Breast epithelium (tissue), 4 donors: ENCODE measurements at regions not wholly inside any gene's neighbourhood (a gene's known extent, or its start where the extent isn't known, plus 50 kb on each side); places are given as distances from the start of the nearest gene placed in this dataset.

Source experiments
- DNase-seq, 2 donors: peaks; one replicate each; pipeline ENCODE4 v3.0.0-alpha.2; 2019; ENCODE audit warnings: low spot score in 2 of 2
- H3K27ac ChIP-seq, 2 donors: fragments of 200-600 bp; sonication (generic) in 1 of 2; one replicate each; pipeline ENCODE4 v1.5.1; 2016 to 2019; ENCODE audit warnings: mild to moderate bottlenecking in 1 of 2
- H3K27me3 ChIP-seq, 2 donors: fragments of 200-600 bp; sonication (generic) in 1 of 2; one replicate each; pipeline versions ENCODE4 v1.5.1 to v1.6.0; 2017 to 2019; ENCODE audit warnings: control low read depth in 1 of 2, mild to moderate bottlenecking in 1 of 2
- H3K36me3 ChIP-seq: fragments of 200-600 bp; one replicate; pipeline ENCODE4 v1.5.1; 2019
- H3K4me1 ChIP-seq, 2 donors: fragments of 200-600 bp; sonication (generic); one replicate each; pipeline ENCODE4 v1.5.1; 2016 to 2019; ENCODE audit warnings: control low read depth in 1 of 2
- H3K4me3 ChIP-seq, 3 donors: fragments of 200-600 bp; sonication (generic); 1 replicate in 2 of 3; 2 replicates in 1 of 3; pipeline ENCODE4 v1.5.1; 2016 to 2019; ENCODE audit warnings: mild to moderate bottlenecking in 3 of 3, moderate library complexity in 2 of 3
- H3K9me3 ChIP-seq, 2 donors: fragments of 200-600 bp; sonication (generic) in 1 of 2; one replicate each; pipeline ENCODE4 v1.5.1; 2016 to 2019; ENCODE audit warnings: control low read depth in 1 of 2
- POLR2A ChIP-seq: fragments of 450-650 bp; IDR thresholded peaks from one replicate; pipeline ENCODE4 v1.6.1; 2016; ENCODE audit warnings: antibody characterized with exemption, mild to moderate bottlenecking, moderate library complexity
- POLR2AphosphoS5 ChIP-seq, 3 donors: sonication (generic); formaldehyde crosslinking; IDR thresholded peaks; one replicate each; pipeline ENCODE4 v1.6.1; 2017; ENCODE audit warnings: antibody characterized with exemption in 3 of 3
- intact Hi-C: fragments of 100-400 bp; cut with DNase I; formaldehyde crosslinking; loops from one replicate; pipeline ENCODE4 v1.15.1; 2023; ENCODE audit warnings: low total_unique reads
- TF ChIP-seq, protein P1 (sequence below), 3 donors: fragments of 450-650 bp; IDR thresholded peaks; one replicate each; pipeline ENCODE4 v1.5.1; 2016 to 2017; ENCODE audit warnings: antibody characterized with exemption in 3 of 3, mild to moderate bottlenecking in 3 of 3, moderate library complexity in 3 of 3

GRCh38 chr20:51116765-51117686 is 94.1 kb upstream of the KCNG1 start:
- Histone ChIP-seq H3K27ac (no peak overlapping the region), H3K9me3 (no peaks in the 10 kb centered on the region), H3K27me3 (peaks cover 0 to 16% of the 10 kb centered on the region in 2 donors), H3K4me1 (no peaks in the 10 kb centered on the region), H3K36me3 (no peaks in the 10 kb centered on the region), H3K4me3 (no peak overlapping the region)
- DNase-seq: no peak
- intact Hi-C loops: no loop called here
- TF ChIP-seq POLR2A (no peak), POLR2AphosphoS5 (IDR thresholded peaks at IDR 0.05) (no peak)
- TF ChIP-seq, protein P1, sequence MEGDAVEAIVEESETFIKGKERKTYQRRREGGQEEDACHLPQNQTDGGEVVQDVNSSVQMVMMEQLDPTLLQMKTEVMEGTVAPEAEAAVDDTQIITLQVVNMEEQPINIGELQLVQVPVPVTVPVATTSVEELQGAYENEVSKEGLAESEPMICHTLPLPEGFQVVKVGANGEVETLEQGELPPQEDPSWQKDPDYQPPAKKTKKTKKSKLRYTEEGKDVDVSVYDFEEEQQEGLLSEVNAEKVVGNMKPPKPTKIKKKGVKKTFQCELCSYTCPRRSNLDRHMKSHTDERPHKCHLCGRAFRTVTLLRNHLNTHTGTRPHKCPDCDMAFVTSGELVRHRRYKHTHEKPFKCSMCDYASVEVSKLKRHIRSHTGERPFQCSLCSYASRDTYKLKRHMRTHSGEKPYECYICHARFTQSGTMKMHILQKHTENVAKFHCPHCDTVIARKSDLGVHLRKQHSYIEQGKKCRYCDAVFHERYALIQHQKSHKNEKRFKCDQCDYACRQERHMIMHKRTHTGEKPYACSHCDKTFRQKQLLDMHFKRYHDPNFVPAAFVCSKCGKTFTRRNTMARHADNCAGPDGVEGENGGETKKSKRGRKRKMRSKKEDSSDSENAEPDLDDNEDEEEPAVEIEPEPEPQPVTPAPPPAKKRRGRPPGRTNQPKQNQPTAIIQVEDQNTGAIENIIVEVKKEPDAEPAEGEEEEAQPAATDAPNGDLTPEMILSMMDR (IDR thresholded peaks at IDR 0.05): no peak

- TF ChIP-seq POLR2A: no peak
- TF ChIP-seq, protein P1 (IDR thresholded peaks at IDR 0.05): no peak
- TF ChIP-seq POLR2AphosphoS5 (IDR thresholded peaks at IDR 0.05): no peak
- Histone ChIP-seq H3K4me3 (no peak overlapping the region), H3K27ac (no peak overlapping the region), H3K36me3 (no peaks in the 10 kb centered on the region), H3K4me1 (no peaks in the 10 kb centered on the region), H3K27me3 (peaks cover 0 to 18% of the 10 kb centered on the region in 2 donors), H3K9me3 (no peaks in the 10 kb centered on the region)
- intact Hi-C loops: no loop called here
- DNase-seq: no peak
Measured at GRCh38 chr20:51111290-51111689, 88.4 kb upstream of the KCNG1 start.

DNA sequence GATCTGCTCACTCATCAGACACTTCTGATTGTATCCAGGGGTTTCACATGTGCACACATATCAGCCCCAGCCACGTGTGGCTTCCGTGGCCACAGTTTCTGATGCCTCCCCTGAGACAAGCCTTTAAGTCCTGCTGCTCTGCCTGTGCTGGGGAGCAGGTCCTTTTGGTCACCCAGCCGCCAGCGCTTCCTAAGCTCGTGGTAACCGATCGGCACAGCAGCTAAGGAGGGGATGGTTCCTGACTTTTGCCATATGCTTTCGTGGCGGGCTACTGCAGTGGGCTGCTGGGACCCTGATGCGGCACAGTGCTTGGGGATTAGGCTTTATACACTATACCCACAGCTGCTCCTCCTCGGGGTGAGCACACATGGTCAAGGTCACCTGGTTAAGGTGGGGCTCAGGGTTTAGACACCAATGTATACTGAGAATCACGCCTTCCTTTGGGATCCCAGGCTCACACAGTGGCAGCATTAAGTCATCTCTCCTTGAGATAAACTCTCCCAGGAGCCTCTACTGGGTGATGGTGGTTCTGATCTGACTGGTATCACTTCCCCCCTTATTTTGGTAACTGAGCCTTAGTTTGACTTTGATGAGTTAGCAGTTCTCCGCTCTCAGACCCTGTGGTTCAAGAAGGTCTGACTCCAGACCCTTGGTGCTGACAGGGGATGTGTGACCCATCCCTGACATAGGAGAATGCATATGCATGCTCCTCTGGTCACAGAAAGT is 85.9 kb upstream of the KCNG1 start:
- peaks cover 0 to 18% of the 10 kb centered on the region in 2 donors for H3K27me3 ChIP-seq
- H3K36me3 ChIP-seq: no peaks in the 10 kb centered on the region
- no peak overlapping the region for H3K4me3 ChIP-seq
- intact Hi-C loops: no loop called here
- TF ChIP-seq, protein P1 (IDR thresholded peaks at IDR 0.05): no peak
- no peaks in the 10 kb centered on the region for H3K4me1 ChIP-seq
- DNase-seq: no peak
- no peaks in the 10 kb centered on the region for H3K9me3 ChIP-seq
- H3K27ac ChIP-seq: no peak overlapping the region

GRCh38 chr20:51106011-51106410 is 83.1 kb upstream of the KCNG1 start:
- no peaks in the 10 kb centered on the region for H3K4me1 ChIP-seq
- no peak overlapping the region for H3K27ac ChIP-seq
- TF ChIP-seq, protein P1 (IDR thresholded peaks at IDR 0.05): no peak
- TF ChIP-seq POLR2AphosphoS5 (IDR thresholded peaks at IDR 0.05) (no peak), POLR2A (no peak)
- no peaks in the 10 kb centered on the region for H3K36me3 ChIP-seq
- DNase-seq: no peak
- H3K4me3 ChIP-seq: no peak overlapping the region
- intact Hi-C loops: no loop called here
- H3K27me3 ChIP-seq: peaks cover 0 to 6% of the 10 kb centered on the region in 2 donors
- H3K9me3 ChIP-seq: no peaks in the 10 kb centered on the region
